Esophagus squamous epithelium (tissue), 5 donors: ENCODE measurements at regions not wholly inside any gene's neighbourhood (a gene's known extent, or its start where the extent isn't known, plus 50 kb on each side); places are given as distances from the start of the nearest gene placed in this dataset.
A peak's percentile ranks its signal among the peaks of the same experiment; 100 is the strongest.

ENCODE experiments used
- DNase-seq: peaks from one replicate; lab custom pipeline; 2025; lab: John Stamatoyannopoulos, UW
- H3K27ac ChIP-seq, 4 donors: fragments of 200-600 bp; sonication (generic); one replicate each; pipeline ENCODE4 v1.5.1; 2016 to 2019; ENCODE audit warnings: mild to moderate bottlenecking in 1 of 4
- H3K27me3 ChIP-seq, 4 donors: fragments of 200-600 bp; sonication (generic); 1 replicate in 3 of 4; 2 replicates in 1 of 4; pipeline versions ENCODE4 v1.5.1 to v1.6.0; 2017 to 2021; ENCODE audit warnings: antibody characterized with exemption in 1 of 4
- H3K36me3 ChIP-seq, 3 donors: fragments of 200-600 bp; sonication (generic); one replicate each; pipeline ENCODE4 v1.5.1; 2016 to 2019
- H3K4me1 ChIP-seq, 3 donors: fragments of 200-600 bp; sonication (generic); one replicate each; pipeline ENCODE4 v1.5.1; 2017 to 2019
- H3K4me3 ChIP-seq, 4 donors: fragments of 200-600 bp; sonication (generic); 1 replicate in 3 of 4; 2 replicates in 1 of 4; pipeline ENCODE4 v1.5.1; 2016 to 2019; ENCODE audit warnings: mild to moderate bottlenecking in 2 of 4, moderate library complexity in 1 of 4
- H3K9me3 ChIP-seq, 3 donors: fragments of 200-600 bp; sonication (generic); one replicate each; pipeline ENCODE4 v1.5.1; 2016 to 2019
- POLR2A ChIP-seq, 4 donors: fragments of 450-650 bp; IDR thresholded peaks; one replicate each; pipeline ENCODE4 v1.6.1; 2017; ENCODE audit warnings: antibody characterized with exemption in 4 of 4, mild to moderate bottlenecking in 4 of 4, moderate library complexity in 3 of 4
- WGBS, 2 donors: methylation state at CpG; one replicate each; pipeline ENCODE4 v1.1.5; 2018; 5-methylcytosine and 5-hydroxymethylcytosine counted together
- intact Hi-C: fragments of 100-400 bp; cut with DNase I; formaldehyde crosslinking; loops from one replicate; pipeline ENCODE4 v1.15.0; 2022
- TF ChIP-seq, protein P1 (sequence below), 6 experiments: fragments of 450-650 bp in 4 of 6; fragments of 200-600 bp in 2 of 6; sonication (generic) in 2 of 6; IDR thresholded peaks; one replicate each; pipeline ENCODE4 v1.5.1; 2016 to 2019; ENCODE audit warnings: antibody characterized with exemption in 6 of 6, mild to moderate bottlenecking in 4 of 6, moderate library complexity in 4 of 6
- donor health status: DM: yes; HTN: yes; CAD: no.

DNA sequence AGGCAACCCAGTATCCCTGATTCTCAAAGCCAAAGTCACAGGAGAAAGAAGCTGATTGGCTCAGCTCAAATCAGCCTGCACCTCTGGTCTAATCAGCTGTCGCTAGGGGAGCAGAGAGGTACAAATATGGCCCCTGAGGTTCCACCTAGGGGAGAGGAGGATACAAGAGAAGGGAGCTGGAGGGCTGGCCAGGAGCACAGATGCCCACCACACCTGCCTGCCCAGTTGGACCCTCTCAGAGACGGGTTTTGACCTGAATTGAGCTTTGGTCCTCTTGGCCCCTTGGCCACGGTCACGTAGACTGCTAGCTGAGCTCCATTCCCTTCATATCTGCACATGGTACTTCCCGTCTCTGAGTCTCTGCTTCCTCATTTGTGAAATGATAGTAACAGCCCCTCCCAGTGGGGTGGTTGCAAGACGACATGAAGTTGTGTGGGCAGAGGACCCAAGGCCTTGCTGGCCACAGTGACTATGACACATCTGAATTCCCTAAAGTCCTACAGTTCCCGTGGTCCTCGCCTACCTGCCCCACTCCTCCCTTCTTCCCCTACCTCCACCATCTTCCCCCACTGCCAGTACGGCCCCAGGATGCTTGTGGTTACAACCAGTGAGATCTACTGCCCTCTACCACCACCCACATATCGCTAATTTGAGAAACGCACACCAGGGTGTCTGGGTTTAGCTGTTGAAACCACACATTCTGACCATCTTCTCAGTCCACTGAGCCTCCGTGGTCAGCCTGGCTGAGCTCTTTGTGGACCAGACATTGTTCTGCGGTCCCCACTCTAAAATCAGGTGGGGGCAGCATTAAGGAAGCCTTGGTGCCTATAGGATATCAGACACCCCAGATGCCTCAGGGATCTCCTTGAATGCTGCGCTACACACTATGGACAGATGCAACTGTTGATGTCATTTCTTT is 60.3 kb upstream of the NEK6 start:
- Histone ChIP-seq H3K27ac (peak overlapping the region in 1 of 4 donors; percentile 34), H3K4me1 (no peaks in the 10 kb centered on the region), H3K36me3 (no peaks in the 10 kb centered on the region), H3K4me3 (no peak overlapping the region), H3K27me3 (no peaks in the 10 kb centered on the region), H3K9me3 (peaks cover 0 to 8% (median 0%) of the 10 kb centered on the region in 3 donors)
- no peak for TF ChIP-seq POLR2A (IDR thresholded peaks at IDR 0.05)
- TF ChIP-seq, protein P1, sequence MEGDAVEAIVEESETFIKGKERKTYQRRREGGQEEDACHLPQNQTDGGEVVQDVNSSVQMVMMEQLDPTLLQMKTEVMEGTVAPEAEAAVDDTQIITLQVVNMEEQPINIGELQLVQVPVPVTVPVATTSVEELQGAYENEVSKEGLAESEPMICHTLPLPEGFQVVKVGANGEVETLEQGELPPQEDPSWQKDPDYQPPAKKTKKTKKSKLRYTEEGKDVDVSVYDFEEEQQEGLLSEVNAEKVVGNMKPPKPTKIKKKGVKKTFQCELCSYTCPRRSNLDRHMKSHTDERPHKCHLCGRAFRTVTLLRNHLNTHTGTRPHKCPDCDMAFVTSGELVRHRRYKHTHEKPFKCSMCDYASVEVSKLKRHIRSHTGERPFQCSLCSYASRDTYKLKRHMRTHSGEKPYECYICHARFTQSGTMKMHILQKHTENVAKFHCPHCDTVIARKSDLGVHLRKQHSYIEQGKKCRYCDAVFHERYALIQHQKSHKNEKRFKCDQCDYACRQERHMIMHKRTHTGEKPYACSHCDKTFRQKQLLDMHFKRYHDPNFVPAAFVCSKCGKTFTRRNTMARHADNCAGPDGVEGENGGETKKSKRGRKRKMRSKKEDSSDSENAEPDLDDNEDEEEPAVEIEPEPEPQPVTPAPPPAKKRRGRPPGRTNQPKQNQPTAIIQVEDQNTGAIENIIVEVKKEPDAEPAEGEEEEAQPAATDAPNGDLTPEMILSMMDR (IDR thresholded peaks at IDR 0.05): no peak
- 52 to 67% methylated on average over 12 to 14 of the region's 14 CpGs for WGBS, 2 donors
- no peak for DNase-seq
- intact Hi-C loops: no loop called here

DNA sequence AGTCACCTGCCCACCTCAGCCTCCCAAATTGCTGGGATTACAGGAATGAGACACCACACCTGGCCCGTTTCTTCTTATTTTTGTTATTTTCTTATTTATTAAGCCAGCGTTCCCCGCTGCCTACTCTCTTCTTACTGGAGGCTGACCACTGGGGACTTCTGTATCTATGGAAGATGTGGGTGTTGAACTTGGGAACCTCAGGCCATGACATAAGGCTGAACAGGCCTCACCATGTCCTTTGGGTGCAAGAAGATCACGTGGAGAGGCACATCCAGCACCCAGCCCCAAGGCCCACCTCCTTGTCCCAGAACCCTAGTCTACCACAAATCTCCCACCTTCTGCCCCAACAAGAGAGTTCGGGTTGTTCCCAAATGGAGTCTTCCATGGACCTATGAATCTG is 59.4 kb upstream of the NEK6 start:
- intact Hi-C loops: no loop called here
- peaks cover 0 to 8% (median 0%) of the 10 kb centered on the region in 3 donors for H3K9me3 ChIP-seq
- no peak for TF ChIP-seq POLR2A (IDR thresholded peaks at IDR 0.05)
- TF ChIP-seq, protein P1 (IDR thresholded peaks at IDR 0.05): no peak
- no peak for DNase-seq
- no peaks in the 10 kb centered on the region for H3K27me3 ChIP-seq
- H3K36me3 ChIP-seq: no peaks in the 10 kb centered on the region
- H3K27ac ChIP-seq: no peak overlapping the region
- H3K4me3 ChIP-seq: no peak overlapping the region
- H3K4me1 ChIP-seq: no peaks in the 10 kb centered on the region
- WGBS, 2 donors: 72 to 79% methylated on average over 2 to 5 of the region's 5 CpGs

GRCh38 chr9:124198948-124199347 is 58.8 kb upstream of the NEK6 start:
- WGBS, 2 donors: 63 to 77% methylated on average over 2 to 4 of the region's 4 CpGs
- intact Hi-C loops: no loop called here
- peaks cover 0 to 8% (median 0%) of the 10 kb centered on the region in 3 donors for H3K9me3 ChIP-seq

GRCh38 chr9:124199474-124199873 is 58.3 kb upstream of the NEK6 start:
- no peaks in the 10 kb centered on the region for H3K36me3 ChIP-seq
- TF ChIP-seq, protein P1 (IDR thresholded peaks at IDR 0.05): no peak
- no peak for TF ChIP-seq POLR2A (IDR thresholded peaks at IDR 0.05)
- H3K4me3 ChIP-seq: no peak overlapping the region
- H3K9me3 ChIP-seq: peaks cover 0 to 8% (median 0%) of the 10 kb centered on the region in 3 donors
- DNase-seq: no peak
- WGBS, 2 donors: 78 to 88% methylated on average over 3 of the region's 3 CpGs
- intact Hi-C loops: no loop called here
- H3K27ac ChIP-seq: no peak overlapping the region
- H3K4me1 ChIP-seq: no peaks in the 10 kb centered on the region
- H3K27me3 ChIP-seq: no peaks in the 10 kb centered on the region

More at GRCh38 chr9:124198948-124199347, 58.8 kb upstream of the NEK6 start:
- TF ChIP-seq, protein P1 (IDR thresholded peaks at IDR 0.05): no peak
- no peak for TF ChIP-seq POLR2A (IDR thresholded peaks at IDR 0.05)
- no peak for DNase-seq
- Histone ChIP-seq H3K4me3 (no peak overlapping the region), H3K27me3 (no peaks in the 10 kb centered on the region), H3K4me1 (no peaks in the 10 kb centered on the region), H3K36me3 (no peaks in the 10 kb centered on the region), H3K27ac (no peak overlapping the region)

DNA sequence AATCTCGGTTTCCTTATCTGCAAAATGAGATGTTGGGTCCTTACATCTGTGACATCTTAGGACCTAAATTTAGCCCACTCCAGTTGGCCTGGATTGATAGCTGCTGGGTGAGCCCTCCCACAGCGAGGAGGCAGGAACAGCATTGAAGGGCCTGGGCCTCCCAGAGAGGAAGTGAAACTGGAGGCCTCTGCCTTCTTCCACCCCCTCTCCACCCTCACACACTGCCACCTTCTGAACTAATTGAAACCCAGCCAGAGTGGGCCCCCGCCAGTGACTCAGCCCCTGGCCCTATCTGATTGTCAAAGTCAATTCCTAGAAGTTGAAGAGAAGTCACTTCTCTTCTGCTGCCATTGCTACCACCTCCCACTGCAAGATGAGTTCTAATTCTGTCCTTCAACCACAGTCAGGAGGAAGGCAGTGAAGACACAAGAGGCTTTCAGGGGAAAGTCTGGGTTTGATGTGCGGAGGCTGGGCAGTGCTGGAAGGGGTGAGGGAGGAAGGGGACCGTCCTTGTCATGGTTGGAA is 55.2 kb upstream of the NEK6 start:
- no peak for TF ChIP-seq POLR2A (IDR thresholded peaks at IDR 0.05)
- TF ChIP-seq, protein P1 (IDR thresholded peaks at IDR 0.05): no peak
- Histone ChIP-seq H3K27ac (peak overlapping the region in 1 of 4 donors; percentile 44), H3K9me3 (no peaks in the 10 kb centered on the region), H3K4me3 (no peak overlapping the region), H3K27me3 (no peaks in the 10 kb centered on the region), H3K36me3 (no peaks in the 10 kb centered on the region), H3K4me1 (no peaks in the 10 kb centered on the region)
- DNase-seq: no peak
- WGBS, 2 donors: 61 to 62% methylated on average over 4 to 5 of the region's 5 CpGs
- intact Hi-C loops: no loop called here
